ENCODE measurements at regions not wholly inside any gene's neighbourhood (a gene's known extent, or its start where the extent isn't known, plus 50 kb on each side); places are given as distances from the start of the nearest gene placed in this dataset.

GRCh38 chr6:54717849-54718455 lies 128.6 kb upstream of the FAM83B start:
- DNase-seq (ENCODE audit: low read depth), result peak; percentile 49

- no peak for DNase-seq (ENCODE audit: low read depth)
Measured at GRCh38 chr6:54718541-54719023, 128.0 kb upstream of the FAM83B start.

- no peak for DNase-seq (ENCODE audit: low read depth)
Measured at GRCh38 chr6:54719131-54719530, 127.4 kb upstream of the FAM83B start.

- no peak for DNase-seq (ENCODE audit: low read depth)
Measured at GRCh38 chr6:54719633-54720032, 126.9 kb upstream of the FAM83B start.

GRCh38 chr6:54722328-54722727 lies 124.2 kb upstream of the FAM83B start:
- peak; percentile 39 for DNase-seq (ENCODE audit: low read depth)

- DNase-seq (ENCODE audit: low read depth), result no peak
Measured at GRCh38 chr6:54729716-54730115, 116.9 kb upstream of the FAM83B start.

- DNase-seq (ENCODE audit: low read depth), result no peak
Measured at GRCh38 chr6:54730767-54731630, 115.6 kb upstream of the FAM83B start.

GRCh38 chr6:54737247-54737646 lies 109.3 kb upstream of the FAM83B start:
- no peak for DNase-seq (ENCODE audit: low read depth)

- no peak for DNase-seq (ENCODE audit: low read depth)
Measured at GRCh38 chr6:54747955-54748354, 98.6 kb upstream of the FAM83B start.

GRCh38 chr6:54754406-54754805 lies 92.2 kb upstream of the FAM83B start:
- no peak for DNase-seq (ENCODE audit: low read depth)

GRCh38 chr6:54758340-54758739 lies 88.2 kb upstream of the FAM83B start:
- DNase-seq (ENCODE audit: low read depth), result no peak

- no peak for DNase-seq (ENCODE audit: low read depth)
Measured at GRCh38 chr6:54768494-54768893, 78.1 kb upstream of the FAM83B start.

GRCh38 chr6:54770328-54770727 lies 76.2 kb upstream of the FAM83B start:
- no peak for DNase-seq (ENCODE audit: low read depth)

GRCh38 chr6:54771968-54772367 lies 74.6 kb upstream of the FAM83B start:
- DNase-seq (ENCODE audit: low read depth), result no peak

- no peak for DNase-seq (ENCODE audit: low read depth)
Measured at GRCh38 chr6:54772610-54773009, 74.0 kb upstream of the FAM83B start.

- DNase-seq (ENCODE audit: low read depth), result peak; percentile 47
Measured at GRCh38 chr6:54775576-54775975, 71.0 kb upstream of the FAM83B start.

GRCh38 chr6:54776891-54777290 lies 69.7 kb upstream of the FAM83B start:
- peak; percentile 53 for DNase-seq (ENCODE audit: low read depth)

GRCh38 chr6:54778731-54779130 lies 67.8 kb upstream of the FAM83B start:
- DNase-seq (ENCODE audit: low read depth), result no peak

GRCh38 chr6:54784011-54784410 lies 62.6 kb upstream of the FAM83B start:
- DNase-seq (ENCODE audit: low read depth), result no peak

GRCh38 chr6:54786154-54786553 lies 60.4 kb upstream of the FAM83B start:
- DNase-seq (ENCODE audit: low read depth), result no peak

- no peak for DNase-seq (ENCODE audit: low read depth)
Measured at GRCh38 chr6:54787825-54788224, 58.7 kb upstream of the FAM83B start.
